Activated CD4-positive, CD25-positive, alpha-beta regulatory T cell treated with anti-CD3 and anti-CD28 coated beads, Interleukin-2, amount 50 U/mL, for 16 hours (primary cell): ENCODE measurements at regions not wholly inside any gene's neighbourhood (a gene's known extent, or its start where the extent isn't known, plus 50 kb on each side); places are given as distances from the start of the nearest gene placed in this dataset.

Experiments used
- DNase-seq: peaks from one replicate; pipeline ENCODE4 v3.0.0-alpha.2; 2020; ENCODE audit warnings: low read depth, low spot score

- no peak for DNase-seq
These were observed 127.4 kb downstream of the CDC42EP3 start for GRCh38 chr2:37543999-37544557.

- no peak for DNase-seq
These were observed 126.8 kb downstream of the CDC42EP3 start for GRCh38 chr2:37544591-37545031.

- no peak for DNase-seq
These were observed 121.8 kb downstream of the CDC42EP3 start for GRCh38 chr2:37549598-37549997.

GRCh38 chr2:37550190-37550589 lies 121.3 kb downstream of the CDC42EP3 start:
- no peak for DNase-seq

- DNase-seq: no peak
These were observed 119.7 kb downstream of the CDC42EP3 start for GRCh38 chr2:37551783-37552182.

- no peak for DNase-seq
These were observed 119.1 kb downstream of the CDC42EP3 start for GRCh38 chr2:37552339-37552738.

GRCh38 chr2:37553411-37554154 lies 117.9 kb downstream of the CDC42EP3 start:
- DNase-seq: no peak

- DNase-seq: no peak
These were observed 117.3 kb downstream of the CDC42EP3 start for GRCh38 chr2:37554155-37554510.

GRCh38 chr2:37554687-37555086 lies 116.8 kb downstream of the CDC42EP3 start:
- no peak for DNase-seq

- DNase-seq: no peak
These were observed 116.0 kb downstream of the CDC42EP3 start for GRCh38 chr2:37555457-37555856.

GRCh38 chr2:37556256-37556655 lies 115.2 kb downstream of the CDC42EP3 start:
- no peak for DNase-seq

- no peak for DNase-seq
These were observed 112.8 kb downstream of the CDC42EP3 start for GRCh38 chr2:37558623-37559022.

GRCh38 chr2:37560241-37560848 lies 111.1 kb downstream of the CDC42EP3 start:
- no peak for DNase-seq

- no peak for DNase-seq
These were observed 110.4 kb downstream of the CDC42EP3 start for GRCh38 chr2:37560863-37561614.

GRCh38 chr2:37561615-37562569 lies 109.5 kb downstream of the CDC42EP3 start:
- no peak for DNase-seq

- no peak for DNase-seq
These were observed 107.9 kb downstream of the CDC42EP3 start for GRCh38 chr2:37563375-37564015.

- DNase-seq: no peak
These were observed 107.1 kb downstream of the CDC42EP3 start for GRCh38 chr2:37564356-37564755.

- DNase-seq: no peak
These were observed 104.9 kb downstream of the CDC42EP3 start for GRCh38 chr2:37566517-37566981.

- DNase-seq: no peak
These were observed 102.9 kb downstream of the CDC42EP3 start for GRCh38 chr2:37568565-37568964.

GRCh38 chr2:37569131-37569823 lies 102.2 kb downstream of the CDC42EP3 start:
- no peak for DNase-seq
